Loucy (cell line): ENCODE measurements at regions not wholly inside any gene's neighbourhood (a gene's known extent, or its start where the extent isn't known, plus 50 kb on each side); places are given as distances from the start of the nearest gene placed in this dataset.

Experiments used
- H2AFZ ChIP-seq: fragments of 200-600 bp; sonication (generic); 2 replicates; pipeline ENCODE4 v1.6.0; 2016; ENCODE audit warnings: antibody characterized with exemption, mild to moderate bottlenecking, low read length, moderate library complexity
- H3F3A ChIP-seq: fragments of 200-600 bp; 2 replicates; pipeline ENCODE4 v1.6.0; 2016; ENCODE audit warnings: antibody characterized with exemption, low read depth, mild to moderate bottlenecking
- H3K27me3 ChIP-seq: fragments of 200-600 bp; sonication (generic); 2 replicates; pipeline ENCODE4 v1.6.1; 2014; ENCODE audit warnings: low read length, mild to moderate bottlenecking; ENCODE audit not compliant: insufficient read depth, poor library complexity, severe bottlenecking
- H3K36me3 ChIP-seq: fragments of 200-600 bp; sonication (generic); 2 replicates; pipeline ENCODE4 v1.6.1; 2016; ENCODE audit warnings: low read length; ENCODE audit not compliant: insufficient read depth
- H3K4me1 ChIP-seq: fragments of 200-600 bp; sonication (generic); 2 replicates; pipeline ENCODE4 v1.5.1; 2014; ENCODE audit warnings: low read length, mild to moderate bottlenecking; ENCODE audit not compliant: insufficient read depth, poor library complexity, severe bottlenecking
- H3K4me2 ChIP-seq: fragments of 200-600 bp; sonication (generic); 2 replicates; pipeline ENCODE4 v1.6.0; 2014; ENCODE audit warnings: antibody characterized with exemption, low read length, low read depth, mild to moderate bottlenecking; ENCODE audit not compliant: poor library complexity, severe bottlenecking
- H3K4me3 ChIP-seq: fragments of 200-600 bp; sonication (generic); 2 replicates; pipeline ENCODE4 v1.5.1; 2014; ENCODE audit warnings: low read length, mild to moderate bottlenecking, mixed read lengths; ENCODE audit not compliant: poor library complexity, severe bottlenecking
- H3K79me2 ChIP-seq: fragments of 200-600 bp; sonication (generic); 2 replicates; pipeline ENCODE4 v1.6.1; 2014; ENCODE audit warnings: low read length; ENCODE audit not compliant: insufficient read depth
- H3K9ac ChIP-seq: fragments of 200-600 bp; sonication (generic); 2 replicates; pipeline ENCODE4 v1.6.0; 2014; ENCODE audit warnings: mild to moderate bottlenecking, low read depth, low read length, moderate library complexity; ENCODE audit not compliant: poor library complexity, severe bottlenecking
- H3K9me2 ChIP-seq: fragments of 200-600 bp; sonication (generic); replicated peaks from 2 replicates; pipeline ENCODE4 v1.6.1; 2016; ENCODE audit warnings: low read depth, low read length, mixed read lengths
- H3K9me3 ChIP-seq: fragments of 200-600 bp; sonication (generic); 2 replicates; pipeline ENCODE4 v1.6.1; 2014; ENCODE audit warnings: mild to moderate bottlenecking, antibody characterized with exemption, low read length, low read depth; ENCODE audit not compliant: insufficient read depth
- H4K20me1 ChIP-seq: fragments of 200-600 bp; sonication (generic); 2 replicates; pipeline ENCODE4 v1.6.0; 2014; ENCODE audit warnings: antibody characterized with exemption, low read length, mild to moderate bottlenecking; ENCODE audit not compliant: insufficient read depth, poor library complexity, severe bottlenecking
- EZH2phosphoT487 ChIP-seq: fragments of 200-600 bp; IDR thresholded peaks from 2 replicates; pipeline ENCODE4 v1.6.1; 2018; ENCODE audit warnings: antibody characterized with exemption, mild to moderate bottlenecking, moderate library complexity, borderline replicate concordance
- TF ChIP-seq, protein P1 (sequence below): fragments of 200-600 bp; sonication (generic); conservative IDR thresholded peaks from 2 replicates; pipeline ENCODE4 v1.5.1; 2014; ENCODE audit warnings: mild to moderate bottlenecking, antibody characterized with exemption, low read length

DNA sequence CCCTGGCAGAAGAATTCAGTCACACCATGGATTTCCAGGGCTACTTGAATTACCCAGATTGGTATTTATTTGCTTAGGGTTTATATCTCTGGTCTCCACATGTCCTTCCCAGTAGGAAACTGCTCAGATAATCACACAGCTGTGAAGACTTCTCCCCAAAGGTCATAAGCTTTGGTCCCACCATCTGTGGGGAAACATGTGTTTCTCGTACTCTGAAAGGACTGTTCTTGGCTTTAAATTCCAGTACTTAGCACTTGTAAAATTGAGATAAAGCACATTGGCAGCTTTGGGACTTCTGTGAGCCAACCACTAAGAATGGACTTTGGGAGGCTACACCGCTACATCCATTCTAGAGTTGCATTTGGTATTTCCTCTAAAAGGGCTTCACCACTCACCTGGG lies 205.3 kb upstream of the FOXA2 start:
- no peaks in the 10 kb centered on the region for H3K27me3 ChIP-seq
- H3K79me2 ChIP-seq, result no peaks in the 10 kb centered on the region
- TF ChIP-seq EZH2phosphoT487, result no peak
- TF ChIP-seq, protein P1, sequence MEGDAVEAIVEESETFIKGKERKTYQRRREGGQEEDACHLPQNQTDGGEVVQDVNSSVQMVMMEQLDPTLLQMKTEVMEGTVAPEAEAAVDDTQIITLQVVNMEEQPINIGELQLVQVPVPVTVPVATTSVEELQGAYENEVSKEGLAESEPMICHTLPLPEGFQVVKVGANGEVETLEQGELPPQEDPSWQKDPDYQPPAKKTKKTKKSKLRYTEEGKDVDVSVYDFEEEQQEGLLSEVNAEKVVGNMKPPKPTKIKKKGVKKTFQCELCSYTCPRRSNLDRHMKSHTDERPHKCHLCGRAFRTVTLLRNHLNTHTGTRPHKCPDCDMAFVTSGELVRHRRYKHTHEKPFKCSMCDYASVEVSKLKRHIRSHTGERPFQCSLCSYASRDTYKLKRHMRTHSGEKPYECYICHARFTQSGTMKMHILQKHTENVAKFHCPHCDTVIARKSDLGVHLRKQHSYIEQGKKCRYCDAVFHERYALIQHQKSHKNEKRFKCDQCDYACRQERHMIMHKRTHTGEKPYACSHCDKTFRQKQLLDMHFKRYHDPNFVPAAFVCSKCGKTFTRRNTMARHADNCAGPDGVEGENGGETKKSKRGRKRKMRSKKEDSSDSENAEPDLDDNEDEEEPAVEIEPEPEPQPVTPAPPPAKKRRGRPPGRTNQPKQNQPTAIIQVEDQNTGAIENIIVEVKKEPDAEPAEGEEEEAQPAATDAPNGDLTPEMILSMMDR, result no peak
- no peaks in the 10 kb centered on the region for H3K4me1 ChIP-seq
- no peaks in the 10 kb centered on the region for H3K36me3 ChIP-seq
- no peaks in the 10 kb centered on the region for H4K20me1 ChIP-seq
- no peak overlapping the region for H3K4me3 ChIP-seq
- no peaks in the 10 kb centered on the region for H3K9me2 ChIP-seq
- no peak overlapping the region for H3K4me2 ChIP-seq
- no peak overlapping the region for H2AFZ ChIP-seq
- no peak overlapping the region for H3K9ac ChIP-seq
- H3K9me3 ChIP-seq, result no peaks in the 10 kb centered on the region
- H3F3A ChIP-seq, result no peaks in the 10 kb centered on the region

DNA sequence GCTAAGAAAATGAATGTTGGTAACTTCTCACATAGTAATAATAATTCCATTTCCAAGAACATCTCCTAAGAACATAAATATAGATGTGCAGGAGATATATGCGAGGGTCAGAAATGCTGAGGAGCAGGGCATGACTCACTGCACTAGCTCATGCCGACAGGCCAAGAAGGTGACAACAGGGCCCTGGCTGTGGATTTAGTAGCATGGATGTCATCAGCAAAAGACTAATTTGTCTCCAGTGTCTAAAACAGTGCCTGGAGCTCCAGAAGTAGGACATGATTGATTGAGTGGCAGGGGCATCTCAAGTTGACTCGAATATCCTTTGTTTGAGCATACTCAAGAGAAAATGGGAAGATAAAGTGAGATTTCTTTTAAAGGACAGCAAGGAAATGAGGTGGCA lies 207.0 kb upstream of the FOXA2 start:
- no peaks in the 10 kb centered on the region for H4K20me1 ChIP-seq
- H3K79me2 ChIP-seq, result no peaks in the 10 kb centered on the region
- H3K9ac ChIP-seq, result no peak overlapping the region
- no peaks in the 10 kb centered on the region for H3K36me3 ChIP-seq
- H3K27me3 ChIP-seq, result no peaks in the 10 kb centered on the region
- no peaks in the 10 kb centered on the region for H3F3A ChIP-seq
- no peaks in the 10 kb centered on the region for H3K9me3 ChIP-seq
- no peak overlapping the region for H2AFZ ChIP-seq
- TF ChIP-seq, protein P1, result no peak
- TF ChIP-seq EZH2phosphoT487, result no peak
- H3K4me2 ChIP-seq, result no peak overlapping the region
- H3K4me1 ChIP-seq, result no peaks in the 10 kb centered on the region
- no peak overlapping the region for H3K4me3 ChIP-seq
- no peaks in the 10 kb centered on the region for H3K9me2 ChIP-seq

DNA sequence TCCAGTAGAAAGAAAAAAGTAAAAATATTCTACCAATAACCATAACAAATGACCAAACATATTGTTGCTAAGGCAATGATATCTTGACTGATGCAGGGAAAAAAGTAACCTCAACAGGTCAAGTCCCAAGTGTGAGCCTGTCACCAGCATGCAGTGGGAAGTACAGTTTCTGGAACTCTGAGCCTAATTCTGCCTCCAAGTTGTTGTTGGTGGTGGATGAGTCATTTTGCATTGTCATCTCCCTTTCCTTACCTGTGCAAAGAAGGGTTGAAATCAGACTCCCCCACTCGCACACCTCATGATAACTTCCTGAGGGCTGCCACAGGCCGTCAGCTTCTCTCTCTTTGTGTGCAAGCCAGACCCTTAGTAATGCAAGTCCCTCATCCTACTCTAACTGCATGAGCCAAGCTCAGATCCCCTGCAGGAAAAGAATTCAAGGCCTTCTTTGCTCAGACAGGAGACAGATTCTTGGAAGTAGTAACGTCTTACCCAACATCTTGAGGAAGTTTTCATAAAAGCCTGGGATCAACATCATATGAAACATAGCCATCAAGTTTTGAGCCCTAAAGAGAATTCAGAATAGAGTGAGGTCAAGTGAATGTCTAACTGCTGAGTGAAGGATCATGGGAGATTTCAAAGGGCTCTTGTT lies 207.6 kb upstream of the FOXA2 start:
- Histone ChIP-seq H3F3A (no peaks in the 10 kb centered on the region), H2AFZ (no peak overlapping the region), H3K4me1 (no peaks in the 10 kb centered on the region), H3K27me3 (no peaks in the 10 kb centered on the region), H4K20me1 (no peaks in the 10 kb centered on the region), H3K79me2 (no peaks in the 10 kb centered on the region), H3K9ac (no peak overlapping the region), H3K4me2 (no peak overlapping the region), H3K9me3 (no peaks in the 10 kb centered on the region), H3K4me3 (no peak overlapping the region), H3K9me2 (no peaks in the 10 kb centered on the region), H3K36me3 (no peaks in the 10 kb centered on the region)
- TF ChIP-seq, protein P1, result no peak
- no peak for TF ChIP-seq EZH2phosphoT487
